HepG2 (cell line): ENCODE measurements at regions not wholly inside any gene's neighbourhood (a gene's known extent, or its start where the extent isn't known, plus 50 kb on each side); places are given as distances from the start of the nearest gene placed in this dataset.

Experiments used
- ATAC-seq: fragments of 200-7000 bp; cut with Tn5 transposase; 3 replicates; pipeline ENCODE4 v1.9.1; 2020; ENCODE audit warnings: mild to moderate bottlenecking, moderate library complexity
- BruUV-seq: library from RNA; stranded (reverse); fragments of 400-500 nt; replicated peaks from 2 replicates; lab custom pipeline; 2021; lab: Mats Ljungman, UMichigan
- CTCF ChIA-PET: fragments of 300-600 bp; formaldehyde crosslinking; extraction: SDS; loops from one replicate; lab custom pipeline; 2021; ENCODE audit warnings: low total read pairs, inconsistent platforms, low intra/inter-chr PET ratio; lab: Yijun Ruan, JAX
- POLR2A ChIA-PET: fragments of 350-600 bp; sonication (Branson Sonifier 250); formaldehyde crosslinking; loops from one replicate; lab custom pipeline; 2020; ENCODE audit warnings: antibody characterized with exemption, inconsistent platforms; lab: Yijun Ruan, JAX
- DNase-seq: peaks from one replicate; pipeline ENCODE4 v3.0.0-alpha.2; 2015; ENCODE audit warnings: low spot score
- FAIRE-seq: peaks from 3 replicates; lab custom pipeline; 2011; peaks lifted over from hg19 to GRCh38; lab: Jason Lieb, UNC
- H2AFZ ChIP-seq: one replicate; pipeline ENCODE4 v1.6.1; 2011; ENCODE audit warnings: low read length, inconsistent platforms
- H3K27ac ChIP-seq: fragments of 300-600 bp; 3 replicates; pipeline ENCODE4 v1.8.0; 2011; ENCODE audit warnings: mixed run types, mild to moderate bottlenecking, mixed read lengths, low read length, inconsistent platforms; ENCODE audit not compliant: insufficient read depth; ENCODE audit errors: extremely low read length
- H3K27me3 ChIP-seq, 2 experiments: fragments of 200-600 bp in 1 of 2; 2 replicates in 1 of 2; 3 replicates in 1 of 2; pipeline versions ENCODE4 v1.6.0 to v1.8.0; 2011; ENCODE audit warnings: low read length in 2 of 2, mild to moderate bottlenecking in 2 of 2, moderate library complexity in 2 of 2, inconsistent platforms in 1 of 2; ENCODE audit not compliant: insufficient read depth in 2 of 2, control insufficient read depth in 1 of 2
- H3K36me3 ChIP-seq, 2 experiments: fragments of 200-600 bp in 1 of 2; replicated peaks in 1 of 2; 2 replicates in 1 of 2; 3 replicates in 1 of 2; pipeline versions ENCODE4 v1.5.1 to v1.8.0; 2011; ENCODE audit warnings: low read length in 2 of 2, inconsistent platforms in 1 of 2; ENCODE audit not compliant: insufficient read depth in 2 of 2, control insufficient read depth in 1 of 2
- H3K4me1 ChIP-seq: 2 replicates; pipeline ENCODE4 v1.5.1; 2012; ENCODE audit warnings: low read length, inconsistent platforms; ENCODE audit not compliant: insufficient read depth
- H3K4me2 ChIP-seq: 2 replicates; pipeline ENCODE4 v1.6.0; 2011; ENCODE audit warnings: low read depth, low read length, inconsistent platforms
- H3K4me3 ChIP-seq, 3 experiments: fragments of 200-600 bp in 1 of 3; sonication (generic), shearing (Covaris generic) in 1 of 3; replicated peaks in 1 of 3; 2 replicates each; pipeline ENCODE4 v1.5.1; 2011 to 2016; ENCODE audit warnings: low read length in 3 of 3, inconsistent platforms in 2 of 3, low read depth in 2 of 3, mild to moderate bottlenecking in 2 of 3, control low read depth in 1 of 3, mixed read lengths in 1 of 3; ENCODE audit not compliant: insufficient read depth in 1 of 3
- H3K79me2 ChIP-seq: one replicate; pipeline ENCODE4 v1.6.1; 2011; ENCODE audit warnings: low read length, inconsistent platforms; ENCODE audit not compliant: insufficient read depth
- H3K9ac ChIP-seq: 2 replicates; pipeline ENCODE4 v1.6.0; 2011; ENCODE audit warnings: mild to moderate bottlenecking, low read depth, low read length, inconsistent platforms; ENCODE audit not compliant: insufficient read depth
- H3K9me3 ChIP-seq: 2 replicates; pipeline ENCODE4 v1.5.1; 2012; ENCODE audit warnings: mild to moderate bottlenecking, low read length
- H4K20me1 ChIP-seq: 2 replicates; pipeline ENCODE4 v1.6.0; 2011; ENCODE audit warnings: inconsistent platforms, mild to moderate bottlenecking, low read length, moderate library complexity; ENCODE audit not compliant: insufficient read depth
- ISX ChIP-seq: sonication (generic); formaldehyde crosslinking; conservative IDR thresholded peaks from 2 replicates; pipeline ENCODE4 v1.5.0; 2020; ENCODE audit warnings: missing genetic modification reagents
- NR1H2 ChIP-seq: sonication (generic); formaldehyde crosslinking; IDR thresholded peaks from 2 replicates; pipeline ENCODE4 v1.8.1; 2022; ENCODE audit warnings: low read depth, missing genetic modification reagents, borderline replicate concordance
- RARA ChIP-seq: IDR thresholded peaks from 2 replicates; pipeline ENCODE4 v1.6.1; 2016; ENCODE audit warnings: missing genetic modification reagents, missing compliant biosample characterization
- SNRNP70 ChIP-seq: fragments of 200-400 bp; formaldehyde crosslinking; IDR thresholded peaks from 2 replicates; pipeline ENCODE4 v1.6.1; 2017; ENCODE audit warnings: mild to moderate bottlenecking, low read depth, low read length, moderate library complexity
- ZNF331 ChIP-seq: sonication (generic); formaldehyde crosslinking; IDR thresholded peaks from 2 replicates; pipeline ENCODE4 v1.4.0; 2020; ENCODE audit warnings: missing genetic modification reagents
- ZNF510 ChIP-seq: sonication (generic); formaldehyde crosslinking; IDR thresholded peaks from 2 replicates; pipeline ENCODE4 v1.4.0; 2020; ENCODE audit warnings: low read depth, mild to moderate bottlenecking, missing genetic modification reagents
- WGBS: methylation state at CpG from one replicate; pipeline ENCODE4 v1.1.6; 2017; ENCODE audit warnings: low lambda C conversion rate; 5-methylcytosine and 5-hydroxymethylcytosine counted together
- in situ Hi-C: cut with HindIII; loops from 2 replicates; pipeline ENCODE4 v1.10.0; 2017; ENCODE audit warnings: low pct_unique_long_range_greater_than_20kb; ENCODE audit not compliant: extremely low pct_ligation_motif_present
- intact Hi-C: fragments of 100-400 bp; cut with micrococcal nuclease; formaldehyde crosslinking; loops from one replicate; pipeline ENCODE4 v1.10.0; 2022; ENCODE audit not compliant: unreplicated experiment
- TF ChIP-seq, protein P1 (sequence below): sonication (generic); formaldehyde crosslinking; IDR thresholded peaks from 2 replicates; pipeline ENCODE4 v1.4.0; 2020; ENCODE audit warnings: missing genetic modification reagents, borderline replicate concordance
- TF ChIP-seq, protein P2 (sequence below): sonication (generic); formaldehyde crosslinking; IDR thresholded peaks from 2 replicates; pipeline ENCODE4 v1.4.0; 2020; ENCODE audit warnings: mild to moderate bottlenecking, missing genetic modification reagents, borderline replicate concordance
- TF ChIP-seq, protein P3 (sequence below): IDR thresholded peaks from 2 replicates; pipeline ENCODE4 v1.6.1; 2016; ENCODE audit warnings: low read depth, control low read depth
- TF ChIP-seq, protein P4 (sequence below): sonication (generic); formaldehyde crosslinking; IDR thresholded peaks from 2 replicates; pipeline ENCODE4 v1.4.0; 2020; ENCODE audit warnings: mild to moderate bottlenecking, missing genetic modification reagents
- TF ChIP-seq, protein P5 (sequence below): sonication (generic); formaldehyde crosslinking; IDR thresholded peaks from 2 replicates; pipeline ENCODE4 v1.5.0; 2020; ENCODE audit warnings: missing genetic modification reagents, mild to moderate bottlenecking, borderline replicate concordance
- TF ChIP-seq, protein P6 (sequence below): sonication (generic); formaldehyde crosslinking; IDR thresholded peaks from 2 replicates; pipeline ENCODE4 v1.8.1; 2023; ENCODE audit warnings: mild to moderate bottlenecking, inconsistent platforms, moderate library complexity, missing genetic modification reagents, borderline replicate concordance

DNA sequence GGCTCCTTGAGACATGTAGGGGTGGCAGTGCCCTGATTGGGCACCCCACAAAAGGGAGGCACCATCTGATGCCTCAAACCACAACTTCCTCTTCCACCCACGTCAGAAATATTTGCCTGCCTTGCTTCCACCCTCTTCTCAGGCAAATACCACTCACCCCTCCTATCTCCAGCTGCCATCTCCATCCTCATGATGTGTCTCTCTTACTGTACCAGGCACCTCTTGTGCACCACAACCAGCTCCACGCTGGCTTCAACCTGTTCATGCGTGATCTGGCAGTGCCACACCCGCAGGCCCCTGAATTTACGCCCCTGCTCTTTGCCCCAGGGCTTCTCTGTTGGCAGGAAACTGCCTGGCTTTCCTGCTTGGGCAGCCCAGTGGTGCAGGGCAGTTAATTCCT, 87.8 kb upstream of the HSPA9 start:
- intact Hi-C loops (no loop called here), in situ Hi-C loops (no loop called here)
- DNase-seq (no peak), FAIRE-seq (no peak), ATAC-seq (no peak)
- Histone ChIP-seq H3K27ac (no peak overlapping the region), H3K9ac (no peak overlapping the region), H3K9me3 (no peaks in the 10 kb centered on the region), H3K36me3 (no peaks in the 10 kb centered on the region), H3K27me3 (peaks cover 5 to 28% of the 10 kb centered on the region in 2 experiments), H3K4me2 (no peak overlapping the region), H3K79me2 (no peaks in the 10 kb centered on the region), H3K4me1 (peaks cover 7% of the 10 kb centered on the region; the same call in 1 of the 2 replicates), H2AFZ (no peak overlapping the region), H3K4me3 (no peak overlapping the region), H4K20me1 (no peaks in the 10 kb centered on the region)
- CTCF ChIA-PET = no interaction called here
- no TSS peak for BruUV-seq
- TF ChIP-seq, protein P1, sequence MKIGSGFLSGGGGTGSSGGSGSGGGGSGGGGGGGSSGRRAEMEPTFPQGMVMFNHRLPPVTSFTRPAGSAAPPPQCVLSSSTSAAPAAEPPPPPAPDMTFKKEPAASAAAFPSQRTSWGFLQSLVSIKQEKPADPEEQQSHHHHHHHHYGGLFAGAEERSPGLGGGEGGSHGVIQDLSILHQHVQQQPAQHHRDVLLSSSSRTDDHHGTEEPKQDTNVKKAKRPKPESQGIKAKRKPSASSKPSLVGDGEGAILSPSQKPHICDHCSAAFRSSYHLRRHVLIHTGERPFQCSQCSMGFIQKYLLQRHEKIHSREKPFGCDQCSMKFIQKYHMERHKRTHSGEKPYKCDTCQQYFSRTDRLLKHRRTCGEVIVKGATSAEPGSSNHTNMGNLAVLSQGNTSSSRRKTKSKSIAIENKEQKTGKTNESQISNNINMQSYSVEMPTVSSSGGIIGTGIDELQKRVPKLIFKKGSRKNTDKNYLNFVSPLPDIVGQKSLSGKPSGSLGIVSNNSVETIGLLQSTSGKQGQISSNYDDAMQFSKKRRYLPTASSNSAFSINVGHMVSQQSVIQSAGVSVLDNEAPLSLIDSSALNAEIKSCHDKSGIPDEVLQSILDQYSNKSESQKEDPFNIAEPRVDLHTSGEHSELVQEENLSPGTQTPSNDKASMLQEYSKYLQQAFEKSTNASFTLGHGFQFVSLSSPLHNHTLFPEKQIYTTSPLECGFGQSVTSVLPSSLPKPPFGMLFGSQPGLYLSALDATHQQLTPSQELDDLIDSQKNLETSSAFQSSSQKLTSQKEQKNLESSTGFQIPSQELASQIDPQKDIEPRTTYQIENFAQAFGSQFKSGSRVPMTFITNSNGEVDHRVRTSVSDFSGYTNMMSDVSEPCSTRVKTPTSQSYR (CRISPR knock-in tag) = no peak
- TF ChIP-seq ZNF510 (CRISPR knock-in tag) (no peak), ZNF331 (CRISPR knock-in tag) (no peak), NR1H2 (no peak), SNRNP70 (no peak), ISX (CRISPR knock-in tag) (no peak), RARA (CRISPR knock-in tag) (no peak)
- TF ChIP-seq, protein P2, sequence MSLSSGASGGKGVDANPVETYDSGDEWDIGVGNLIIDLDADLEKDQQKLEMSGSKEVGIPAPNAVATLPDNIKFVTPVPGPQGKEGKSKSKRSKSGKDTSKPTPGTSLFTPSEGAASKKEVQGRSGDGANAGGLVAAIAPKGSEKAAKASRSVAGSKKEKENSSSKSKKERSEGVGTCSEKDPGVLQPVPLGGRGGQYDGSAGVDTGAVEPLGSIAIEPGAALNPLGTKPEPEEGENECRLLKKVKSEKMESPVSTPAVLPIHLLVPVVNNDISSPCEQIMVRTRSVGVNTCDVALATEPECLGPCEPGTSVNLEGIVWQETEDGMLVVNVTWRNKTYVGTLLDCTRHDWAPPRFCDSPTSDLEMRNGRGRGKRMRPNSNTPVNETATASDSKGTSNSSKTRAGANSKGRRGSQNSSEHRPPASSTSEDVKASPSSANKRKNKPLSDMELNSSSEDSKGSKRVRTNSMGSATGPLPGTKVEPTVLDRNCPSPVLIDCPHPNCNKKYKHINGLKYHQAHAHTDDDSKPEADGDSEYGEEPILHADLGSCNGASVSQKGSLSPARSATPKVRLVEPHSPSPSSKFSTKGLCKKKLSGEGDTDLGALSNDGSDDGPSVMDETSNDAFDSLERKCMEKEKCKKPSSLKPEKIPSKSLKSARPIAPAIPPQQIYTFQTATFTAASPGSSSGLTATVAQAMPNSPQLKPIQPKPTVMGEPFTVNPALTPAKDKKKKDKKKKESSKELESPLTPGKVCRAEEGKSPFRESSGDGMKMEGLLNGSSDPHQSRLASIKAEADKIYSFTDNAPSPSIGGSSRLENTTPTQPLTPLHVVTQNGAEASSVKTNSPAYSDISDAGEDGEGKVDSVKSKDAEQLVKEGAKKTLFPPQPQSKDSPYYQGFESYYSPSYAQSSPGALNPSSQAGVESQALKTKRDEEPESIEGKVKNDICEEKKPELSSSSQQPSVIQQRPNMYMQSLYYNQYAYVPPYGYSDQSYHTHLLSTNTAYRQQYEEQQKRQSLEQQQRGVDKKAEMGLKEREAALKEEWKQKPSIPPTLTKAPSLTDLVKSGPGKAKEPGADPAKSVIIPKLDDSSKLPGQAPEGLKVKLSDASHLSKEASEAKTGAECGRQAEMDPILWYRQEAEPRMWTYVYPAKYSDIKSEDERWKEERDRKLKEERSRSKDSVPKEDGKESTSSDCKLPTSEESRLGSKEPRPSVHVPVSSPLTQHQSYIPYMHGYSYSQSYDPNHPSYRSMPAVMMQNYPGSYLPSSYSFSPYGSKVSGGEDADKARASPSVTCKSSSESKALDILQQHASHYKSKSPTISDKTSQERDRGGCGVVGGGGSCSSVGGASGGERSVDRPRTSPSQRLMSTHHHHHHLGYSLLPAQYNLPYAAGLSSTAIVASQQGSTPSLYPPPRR (CRISPR knock-in tag) = no peak
- TF ChIP-seq, protein P3, sequence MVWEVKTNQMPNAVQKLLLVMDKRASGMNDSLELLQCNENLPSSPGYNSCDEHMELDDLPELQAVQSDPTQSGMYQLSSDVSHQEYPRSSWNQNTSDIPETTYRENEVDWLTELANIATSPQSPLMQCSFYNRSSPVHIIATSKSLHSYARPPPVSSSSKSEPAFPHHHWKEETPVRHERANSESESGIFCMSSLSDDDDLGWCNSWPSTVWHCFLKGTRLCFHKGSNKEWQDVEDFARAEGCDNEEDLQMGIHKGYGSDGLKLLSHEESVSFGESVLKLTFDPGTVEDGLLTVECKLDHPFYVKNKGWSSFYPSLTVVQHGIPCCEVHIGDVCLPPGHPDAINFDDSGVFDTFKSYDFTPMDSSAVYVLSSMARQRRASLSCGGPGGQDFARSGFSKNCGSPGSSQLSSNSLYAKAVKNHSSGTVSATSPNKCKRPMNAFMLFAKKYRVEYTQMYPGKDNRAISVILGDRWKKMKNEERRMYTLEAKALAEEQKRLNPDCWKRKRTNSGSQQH (CRISPR knock-in tag) = no peak
- TF ChIP-seq, protein P4, sequence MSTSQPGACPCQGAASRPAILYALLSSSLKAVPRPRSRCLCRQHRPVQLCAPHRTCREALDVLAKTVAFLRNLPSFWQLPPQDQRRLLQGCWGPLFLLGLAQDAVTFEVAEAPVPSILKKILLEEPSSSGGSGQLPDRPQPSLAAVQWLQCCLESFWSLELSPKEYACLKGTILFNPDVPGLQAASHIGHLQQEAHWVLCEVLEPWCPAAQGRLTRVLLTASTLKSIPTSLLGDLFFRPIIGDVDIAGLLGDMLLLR (CRISPR knock-in tag) = no peak
- TF ChIP-seq, protein P5, sequence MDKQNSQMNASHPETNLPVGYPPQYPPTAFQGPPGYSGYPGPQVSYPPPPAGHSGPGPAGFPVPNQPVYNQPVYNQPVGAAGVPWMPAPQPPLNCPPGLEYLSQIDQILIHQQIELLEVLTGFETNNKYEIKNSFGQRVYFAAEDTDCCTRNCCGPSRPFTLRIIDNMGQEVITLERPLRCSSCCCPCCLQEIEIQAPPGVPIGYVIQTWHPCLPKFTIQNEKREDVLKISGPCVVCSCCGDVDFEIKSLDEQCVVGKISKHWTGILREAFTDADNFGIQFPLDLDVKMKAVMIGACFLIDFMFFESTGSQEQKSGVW = no peak
- TF ChIP-seq, protein P6, sequence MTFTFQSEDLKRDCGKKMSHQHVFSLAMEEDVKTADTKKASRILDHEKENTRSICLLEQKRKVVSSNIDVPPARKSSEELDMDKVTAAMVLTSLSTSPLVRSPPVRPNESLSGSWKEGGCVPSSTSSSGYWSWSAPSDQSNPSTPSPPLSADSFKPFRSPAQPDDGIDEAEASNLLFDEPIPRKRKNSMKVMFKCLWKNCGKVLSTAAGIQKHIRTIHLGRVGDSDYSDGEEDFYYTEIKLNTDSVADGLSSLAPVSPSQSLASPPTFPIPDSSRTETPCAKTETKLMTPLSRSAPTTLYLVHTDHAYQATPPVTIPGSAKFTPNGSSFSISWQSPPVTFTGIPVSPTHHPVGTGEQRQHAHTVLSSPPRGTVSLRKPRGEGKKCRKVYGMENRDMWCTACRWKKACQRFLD (CRISPR knock-in tag) = no peak
- POLR2A ChIA-PET = no interaction called here
- WGBS = 39% methylated on average over 5 of the region's 5 CpGs
